HG03558 (cell line): ENCODE measurements at regions not wholly inside any gene's neighbourhood (a gene's known extent, or its start where the extent isn't known, plus 50 kb on each side); places are given as distances from the start of the nearest gene placed in this dataset.
"Not testable (repeated sequence)": the region's sequence is repeated elsewhere in the genome, so short reads cannot be mapped to it uniquely, and the experiment has no call there.

Experiments used
- ATAC-seq: cut with Tn5 transposase; IDR thresholded peaks from one replicate; pipeline ENCODE4 v1.9.1; 2021; ENCODE audit warnings: moderate number of reproducible peaks; ENCODE audit not compliant: unreplicated experiment; ENCODE audit errors: extremely low read depth

DNA sequence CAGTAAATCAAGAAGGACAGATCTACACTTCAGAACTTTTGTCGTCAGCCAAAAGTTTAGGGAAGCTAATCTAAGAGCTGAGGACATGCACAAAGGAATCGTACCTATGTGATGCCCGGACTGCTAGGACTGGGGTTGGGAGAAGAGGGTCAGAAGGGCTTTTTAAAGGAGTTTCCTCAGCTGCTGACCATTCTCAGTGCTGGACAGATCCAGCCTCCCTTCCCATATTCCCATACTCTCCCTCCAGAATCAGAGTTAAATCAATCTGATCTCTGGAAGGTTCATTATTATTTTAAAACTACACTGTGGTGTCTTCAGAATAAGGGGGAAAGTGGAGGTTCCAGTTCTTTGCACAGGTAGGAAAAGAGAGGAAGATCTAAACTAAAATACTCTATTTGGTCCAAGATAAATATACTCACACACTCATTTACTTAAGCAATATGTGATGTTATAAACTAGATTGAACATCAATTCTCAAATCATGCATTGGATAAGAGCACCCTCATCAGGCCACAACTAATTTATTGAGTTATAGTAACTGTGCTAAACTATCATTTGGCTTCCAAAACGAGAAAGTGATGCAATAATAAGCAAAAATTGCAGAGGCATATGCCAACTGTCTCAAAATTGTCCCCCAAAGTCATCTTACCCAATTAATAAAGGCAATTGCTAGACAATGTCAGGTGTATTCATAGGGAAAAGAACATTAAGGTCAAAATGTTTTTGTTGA, 124.7 kb downstream of the HNRNPD start:
- ATAC-seq, result no peak

DNA sequence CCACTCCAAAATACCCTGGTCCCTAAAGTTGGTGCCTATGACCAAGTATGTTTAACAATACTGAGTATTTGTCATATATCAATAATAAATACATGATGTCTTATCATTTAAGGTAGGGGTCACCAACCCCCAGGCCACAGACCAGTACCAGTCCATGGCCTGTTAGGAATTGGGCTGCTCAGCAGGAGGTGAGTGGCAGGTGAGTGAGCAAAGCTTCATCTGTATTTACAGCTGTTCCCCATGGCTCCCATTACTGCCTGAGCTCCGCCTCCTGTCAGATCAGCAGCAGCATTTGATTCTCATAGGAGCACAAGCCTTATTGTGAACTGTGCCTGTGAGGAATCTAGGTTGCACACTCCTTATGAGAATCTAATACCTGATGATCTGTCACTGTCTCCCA, 126.2 kb downstream of the HNRNPD start:
- no peak for ATAC-seq

DNA sequence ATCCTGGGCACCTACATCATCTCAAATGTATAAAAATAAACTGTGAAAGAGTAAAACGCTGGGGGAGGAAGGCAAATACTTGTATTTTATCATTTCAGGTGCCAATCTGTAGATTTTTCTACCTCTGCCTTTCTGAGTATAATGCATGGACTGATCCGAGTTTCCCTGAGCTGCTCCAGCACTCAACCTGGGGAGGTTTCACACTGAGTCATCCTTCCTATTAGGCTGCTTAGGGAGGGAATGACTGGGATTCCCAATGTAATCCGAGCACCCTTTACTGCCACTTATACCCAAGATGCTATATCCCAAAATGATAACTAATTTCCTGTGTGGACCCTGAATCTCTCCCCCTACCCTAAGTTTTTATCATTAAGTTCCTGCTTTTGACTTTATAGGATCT, 126.6 kb downstream of the HNRNPD start:
- no peak for ATAC-seq

DNA sequence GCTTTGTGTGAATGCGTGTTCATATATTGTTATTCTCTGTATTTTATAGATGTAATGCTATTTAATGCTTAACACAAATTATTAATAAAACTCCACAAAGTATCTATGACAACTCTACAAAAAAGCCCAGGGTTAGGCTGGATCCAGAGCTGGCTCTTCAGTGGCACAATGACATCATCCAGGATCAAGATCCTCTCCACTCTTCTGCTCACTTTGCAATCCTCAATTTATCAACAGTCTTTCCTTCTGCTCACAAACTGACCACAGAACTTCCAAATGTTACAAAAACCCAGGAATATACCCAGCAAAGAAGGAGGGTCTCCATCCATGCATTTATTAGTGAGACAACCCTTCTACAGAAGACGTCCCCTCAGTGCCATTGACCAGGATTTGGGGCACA, 132.3 kb downstream of the HNRNPD start:
- no peak for ATAC-seq

DNA sequence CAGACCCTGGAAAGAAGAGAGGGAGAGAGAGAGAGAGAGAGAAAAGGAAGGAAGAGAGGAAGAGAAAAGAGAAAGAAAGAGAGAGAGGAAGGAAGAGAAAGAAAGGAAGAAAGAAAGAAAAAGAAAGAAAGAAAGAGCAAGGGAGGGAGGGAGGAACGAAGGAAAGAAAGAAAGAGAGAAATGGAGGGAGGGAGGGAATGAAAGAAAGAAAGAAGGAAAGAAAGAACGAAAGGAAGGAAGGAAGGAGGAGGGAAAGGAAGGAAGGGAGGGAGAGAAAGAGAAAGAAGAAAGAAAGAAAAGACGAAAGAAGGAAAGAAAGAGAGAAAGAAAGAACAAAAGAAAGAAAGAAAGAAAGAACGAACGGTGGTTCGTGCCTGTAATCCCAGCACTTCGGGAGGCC, 133.4 kb downstream of the HNRNPD start:
- ATAC-seq, result no peak

DNA sequence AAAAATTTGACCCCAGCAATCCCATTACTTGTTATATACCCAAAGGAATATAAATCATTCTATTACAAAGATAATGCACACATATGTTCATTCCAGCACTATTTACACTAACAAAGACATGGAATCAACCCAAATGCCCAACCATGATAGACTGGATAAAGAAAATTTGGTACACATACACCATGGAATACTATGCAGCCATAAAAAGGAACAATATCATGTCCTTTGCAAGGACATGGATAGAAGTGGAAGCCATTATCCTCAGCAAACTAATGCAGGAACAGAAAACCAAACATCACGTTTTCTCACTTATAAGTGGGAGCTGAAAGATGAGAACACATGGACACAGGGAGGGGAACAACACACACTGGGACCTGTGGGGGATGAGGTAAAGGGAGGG, 136.6 kb downstream of the HNRNPD start:
- ATAC-seq, result not testable (repeated sequence)

DNA sequence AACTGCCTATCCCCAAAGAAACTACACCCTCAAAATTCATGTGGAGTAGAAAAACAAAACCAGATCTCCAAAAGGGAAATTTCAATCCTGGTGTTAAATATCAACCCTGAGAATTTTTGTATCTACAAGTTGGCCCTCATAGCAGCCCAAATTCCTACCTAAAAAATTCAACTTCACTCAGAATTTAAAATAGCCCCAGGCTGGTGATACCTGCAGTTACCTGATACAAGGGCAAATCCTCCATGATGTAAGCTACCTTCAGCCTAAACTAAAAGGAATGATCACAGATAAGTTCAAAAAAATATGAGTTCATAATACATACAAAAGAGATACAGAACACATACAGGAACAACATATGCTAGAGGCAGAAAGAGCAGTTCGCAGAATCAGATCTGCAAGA, 138.4 kb downstream of the HNRNPD start:
- ATAC-seq, result no peak

DNA sequence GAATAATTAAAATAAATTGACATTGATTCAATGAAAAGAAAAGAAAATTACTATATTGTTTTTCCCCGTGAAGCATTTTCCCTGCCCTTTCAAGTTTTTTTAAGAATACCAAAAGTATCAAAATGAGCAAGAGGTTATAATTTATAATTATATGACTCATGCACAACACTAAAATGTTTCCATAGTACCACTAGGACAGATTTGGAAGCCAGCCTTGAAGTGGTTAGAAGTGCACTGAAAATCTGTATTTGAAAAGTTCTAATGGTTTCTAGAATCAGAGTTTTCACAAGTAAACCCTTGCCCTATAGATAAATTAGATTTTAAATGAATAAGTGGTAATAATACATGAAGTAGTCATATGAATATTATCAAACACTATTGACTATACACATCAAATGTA, 140.9 kb downstream of the HNRNPD start:
- ATAC-seq, result no peak

DNA sequence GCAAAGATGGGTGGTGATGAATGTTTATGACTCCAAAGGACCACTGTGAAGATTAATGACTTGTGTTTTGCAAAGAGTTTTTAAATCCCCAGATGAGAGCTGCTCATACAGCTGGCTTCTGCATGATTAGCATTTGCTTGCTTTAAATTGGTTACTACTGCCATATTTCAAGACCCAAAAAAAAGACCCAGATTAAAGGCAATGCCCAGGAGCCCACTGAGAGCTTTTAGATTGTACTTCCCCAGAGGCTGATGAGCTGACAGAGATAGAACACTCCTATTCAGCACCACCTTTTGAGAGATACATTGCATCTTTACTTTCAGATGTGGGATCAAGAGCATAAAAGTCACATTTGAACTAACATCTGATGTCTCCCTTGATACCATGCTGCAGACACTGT, 142.0 kb downstream of the HNRNPD start:
- no peak for ATAC-seq

DNA sequence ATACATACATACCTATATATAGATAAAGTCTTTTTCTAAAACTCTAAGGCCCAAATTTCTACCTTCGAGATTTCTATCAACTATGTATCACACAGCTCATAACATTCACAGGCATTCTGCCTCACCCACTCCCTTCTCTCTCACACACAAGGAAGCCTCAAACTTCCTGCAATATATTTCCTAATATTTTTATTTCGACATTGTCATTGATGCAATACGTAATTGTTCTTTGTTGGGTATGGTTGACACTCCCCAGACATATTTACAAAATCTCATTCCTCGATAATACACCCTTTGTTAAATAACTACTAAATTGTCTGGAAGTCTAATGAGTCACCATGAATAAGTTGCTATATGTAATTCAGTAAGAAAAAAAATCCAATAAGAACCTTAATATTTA, 143.5 kb downstream of the HNRNPD start:
- no peak for ATAC-seq

DNA sequence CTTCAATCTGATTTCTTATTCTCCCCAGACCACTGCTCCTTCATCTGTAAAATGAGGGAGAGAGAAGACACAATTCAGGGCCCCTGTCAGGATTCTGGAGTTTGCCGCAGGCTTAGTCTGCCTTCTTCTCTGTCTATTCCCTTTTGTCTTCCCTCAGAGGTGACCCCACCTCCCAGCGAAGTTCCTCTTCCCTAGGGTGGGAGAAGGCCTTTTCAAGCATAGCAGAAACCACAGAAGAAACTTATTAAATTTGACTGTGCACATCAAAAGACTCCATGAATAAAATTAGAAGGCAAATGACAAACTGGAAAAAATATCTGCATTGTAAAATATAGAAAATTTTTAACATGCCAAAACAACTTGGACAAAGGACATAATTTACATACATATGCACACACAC, 148.8 kb downstream of the HNRNPD start:
- ATAC-seq, result no peak

DNA sequence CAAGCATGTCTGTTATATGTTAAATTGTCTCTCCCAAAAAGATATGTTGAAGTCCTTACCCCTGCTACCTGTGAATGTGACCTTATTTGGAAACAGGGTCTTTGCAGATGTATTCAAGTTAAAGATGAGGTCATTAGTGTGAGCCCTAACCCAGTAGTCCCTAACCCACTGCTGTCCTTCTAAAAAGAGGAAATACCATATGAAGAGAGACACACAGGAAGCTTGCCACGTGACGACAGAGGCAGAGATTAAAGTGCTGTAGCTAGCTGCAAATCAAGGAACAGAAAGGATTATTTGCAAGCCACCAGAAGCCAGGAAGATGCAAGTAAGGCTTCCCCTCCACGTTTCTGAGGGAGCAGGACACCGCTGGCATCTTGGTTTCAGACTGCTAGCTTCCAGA, 150.1 kb downstream of the HNRNPD start:
- ATAC-seq, result no peak

DNA sequence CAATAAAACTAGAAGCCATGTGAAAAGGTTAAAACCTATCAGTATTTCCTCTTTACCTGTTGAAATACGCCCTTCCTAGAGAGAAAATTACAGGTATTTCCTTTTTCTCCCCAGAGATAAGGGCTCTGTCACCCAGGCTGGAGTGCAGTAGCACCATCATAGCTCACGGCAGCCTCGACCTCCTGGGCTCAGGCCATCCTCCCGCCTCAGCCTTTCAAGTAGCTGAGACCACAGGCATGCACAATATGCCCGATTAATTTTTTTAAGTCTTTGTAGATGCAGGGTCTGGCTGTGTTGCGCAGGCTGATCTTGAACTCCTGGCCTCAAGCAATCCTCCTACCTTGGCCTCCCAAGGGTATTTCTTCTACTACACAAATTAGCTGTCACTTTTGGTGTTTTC, 154.4 kb downstream of the HNRNPD start:
- ATAC-seq, result no peak

DNA sequence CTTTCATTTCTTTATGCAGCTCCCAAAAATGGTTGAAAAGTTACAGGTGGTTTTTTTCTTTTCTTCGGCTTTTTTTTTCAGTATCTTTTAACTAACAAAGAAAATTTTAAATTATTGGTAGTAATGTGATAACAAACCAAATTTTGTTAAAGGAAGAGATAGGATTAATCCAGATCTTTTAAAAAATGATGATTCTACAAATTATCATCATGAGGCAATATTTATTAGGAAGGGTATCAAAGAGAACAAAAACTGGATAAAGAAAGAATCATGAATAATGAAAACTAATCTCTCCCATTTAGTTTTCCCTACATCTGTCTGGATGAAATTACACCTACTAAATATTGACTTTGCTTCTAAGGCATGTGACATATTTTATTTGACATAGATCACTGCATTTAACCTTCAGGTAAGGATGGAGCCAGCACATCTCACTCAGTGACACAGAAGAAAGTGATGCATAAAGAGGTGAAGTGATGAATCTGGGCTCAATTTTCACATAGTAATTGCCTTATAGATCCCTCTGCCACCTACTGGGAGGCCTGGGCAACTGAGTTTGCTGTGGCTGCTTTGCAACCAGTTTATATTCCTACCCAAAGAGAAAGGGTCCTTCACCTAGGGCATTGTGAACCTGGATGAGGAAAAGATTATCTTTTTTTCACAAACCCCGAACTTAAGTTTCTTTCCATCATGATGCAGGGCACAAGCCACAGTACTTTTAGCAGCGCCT, 155.6 kb downstream of the HNRNPD start:
- ATAC-seq, result no peak

DNA sequence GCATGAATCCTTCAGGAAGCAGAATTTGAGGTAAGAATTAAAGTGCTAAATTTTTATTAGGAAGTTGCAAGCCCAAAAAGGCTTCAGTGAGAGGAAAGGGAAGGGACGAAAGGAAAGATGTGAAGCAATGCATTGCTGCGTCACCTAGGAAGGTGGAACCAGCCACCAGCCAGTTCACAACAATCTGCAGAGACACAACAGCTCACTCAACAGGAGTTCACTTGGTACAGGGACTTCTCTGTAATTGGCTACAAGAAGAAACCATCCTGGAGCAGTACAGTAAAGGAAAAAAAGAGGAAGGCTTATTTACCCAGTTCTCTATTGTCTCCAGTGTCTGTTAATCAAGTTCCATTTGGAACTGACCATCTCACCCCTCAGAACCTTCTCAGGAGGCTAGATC, 157.6 kb downstream of the HNRNPD start:
- ATAC-seq, result no peak

DNA sequence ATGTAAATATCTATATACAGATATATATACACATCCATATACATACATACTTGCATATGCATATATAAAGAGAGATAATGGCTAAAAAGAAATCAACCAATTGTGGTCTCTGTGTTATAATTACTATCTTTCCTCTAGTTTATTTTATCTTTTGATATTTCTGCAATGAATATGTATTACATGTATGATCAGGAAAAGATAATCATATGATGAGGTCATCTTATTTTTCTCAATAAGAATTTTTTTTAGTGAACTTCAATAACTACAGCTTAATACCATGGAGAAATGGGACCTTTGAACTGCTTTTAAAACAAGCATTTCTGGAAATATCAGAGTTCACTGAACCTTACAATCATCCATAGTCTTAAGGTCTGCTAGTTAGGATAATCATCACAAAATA, 158.0 kb downstream of the HNRNPD start:
- ATAC-seq, result no peak

DNA sequence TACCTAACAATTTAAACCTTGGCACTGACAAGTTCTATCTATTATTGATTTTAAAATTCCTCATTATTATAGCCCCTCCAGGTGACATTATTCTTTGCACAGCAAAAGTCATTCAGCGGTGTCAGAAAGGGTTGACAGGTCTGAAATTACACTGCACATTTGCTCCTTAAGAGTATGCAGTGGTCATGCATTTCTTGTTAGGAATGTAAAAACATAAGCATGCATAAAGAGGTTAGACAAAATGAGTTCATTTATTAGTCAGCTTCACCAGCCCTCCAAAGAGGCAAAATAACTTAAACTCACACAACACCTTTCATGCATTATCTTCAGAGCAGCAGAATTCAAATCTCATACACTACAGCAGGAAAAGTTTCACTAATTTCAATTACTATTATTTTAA, 158.8 kb downstream of the HNRNPD start:
- ATAC-seq, result no peak

DNA sequence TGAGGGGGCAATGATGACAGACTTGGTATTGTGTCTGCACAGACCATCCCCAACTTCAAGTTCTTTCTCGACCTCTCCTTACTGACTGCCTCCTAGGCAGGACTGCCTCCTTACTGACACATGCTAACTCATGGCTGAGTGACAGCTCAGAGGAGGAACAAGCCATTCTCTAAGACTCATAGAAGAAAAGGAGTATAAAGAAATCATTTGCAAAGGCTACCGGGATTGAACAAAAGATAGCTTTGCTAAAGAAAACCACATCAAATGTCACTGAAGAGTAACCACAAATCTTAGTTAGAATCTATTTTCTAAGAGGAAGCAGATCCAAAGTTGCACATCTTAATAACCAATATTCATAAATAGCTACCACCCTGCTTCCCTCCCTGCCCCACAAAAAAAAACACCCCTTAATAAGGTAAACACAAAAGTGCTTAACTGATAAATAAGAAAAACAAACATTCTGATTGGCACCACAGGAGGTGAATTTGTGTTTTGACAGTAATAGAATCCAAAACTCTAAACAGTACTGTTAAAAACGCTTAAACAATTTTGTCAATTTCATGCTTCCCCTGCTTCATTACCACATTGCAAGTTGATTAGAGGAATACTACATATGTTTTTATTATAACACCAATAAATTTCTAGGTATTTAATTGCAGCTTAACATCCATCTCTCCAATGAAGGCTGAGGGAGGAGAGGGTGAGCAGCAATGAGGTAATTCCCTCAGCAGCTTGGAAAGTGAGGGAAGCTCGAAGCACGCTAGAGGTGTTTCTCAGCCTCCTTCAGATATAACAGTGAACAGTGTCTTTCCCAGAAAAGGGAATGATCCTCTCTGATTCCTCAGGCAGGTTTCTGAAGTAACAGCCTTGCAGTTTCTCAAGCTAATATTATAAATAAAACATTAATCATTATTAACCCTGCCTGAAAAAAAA, 160.0 kb downstream of the HNRNPD start:
- no peak for ATAC-seq

DNA sequence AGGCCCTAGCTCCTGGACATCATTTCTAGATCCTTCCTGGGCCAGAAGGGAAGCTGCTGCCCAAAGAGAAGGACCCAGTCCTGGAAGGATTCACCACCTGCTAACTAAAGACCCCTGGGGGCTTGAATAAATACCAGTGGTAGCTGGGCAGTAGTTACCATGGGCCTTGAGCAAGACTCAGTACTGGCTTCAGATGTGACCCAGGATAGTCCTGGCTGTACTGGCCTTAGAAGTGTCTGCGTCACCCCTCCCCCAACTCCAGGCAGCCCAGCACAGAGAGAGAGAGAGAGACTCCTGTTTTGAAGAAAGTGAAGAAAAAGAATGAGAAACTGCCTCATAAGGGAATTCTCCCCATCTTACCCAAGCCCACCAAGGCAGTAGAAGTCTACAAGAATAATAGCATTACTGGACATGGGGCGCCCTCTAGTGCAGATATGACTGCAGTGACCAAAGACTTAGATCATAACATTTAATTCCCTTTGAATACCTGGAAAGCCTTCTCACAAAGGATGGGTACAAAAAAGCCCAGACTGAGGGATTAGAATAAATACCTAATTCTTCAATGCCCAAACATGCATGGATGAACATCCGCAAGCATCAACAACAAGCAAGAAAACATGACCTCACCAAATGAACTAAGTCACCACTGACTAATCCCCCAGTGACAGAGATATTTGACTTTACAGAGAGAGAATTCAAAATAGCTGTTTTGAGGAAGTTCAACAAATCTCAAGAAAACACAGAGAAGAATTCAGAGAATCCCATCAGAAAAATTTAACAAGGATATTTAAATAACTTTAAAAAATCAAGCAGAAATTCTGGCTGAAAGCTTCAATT, 171.8 kb downstream of the HNRNPD start:
- ATAC-seq, result no peak

DNA sequence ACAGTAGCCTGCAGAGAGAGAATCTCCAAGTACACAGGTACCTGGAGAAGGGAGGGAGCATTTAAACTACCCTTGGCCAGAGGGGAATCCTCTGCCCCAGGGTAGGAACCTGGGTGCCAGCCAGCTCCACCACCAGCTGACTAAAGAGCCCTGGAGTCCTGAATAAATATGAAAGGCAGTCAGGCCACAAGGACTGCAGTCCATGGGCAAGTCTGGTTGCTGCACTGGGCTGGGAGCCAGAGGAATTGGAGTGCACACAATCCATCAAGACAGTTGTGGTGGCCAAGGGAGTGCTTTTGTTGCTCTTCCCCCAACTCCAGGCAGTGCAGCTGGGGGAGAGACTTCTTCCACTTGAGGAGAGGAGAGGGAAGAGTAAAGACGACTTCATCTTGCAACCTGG, 172.5 kb downstream of the HNRNPD start:
- no peak for ATAC-seq
